ENCODE measurements at regions not wholly inside any gene's neighbourhood (a gene's known extent, or its start where the extent isn't known, plus 50 kb on each side); places are given as distances from the start of the nearest gene placed in this dataset.

- no peaks in the 10 kb centered on the region for H3K9me1 ChIP-seq (ENCODE audit: control insufficient read depth, extremely low read depth, insufficient read depth, low read length)
- FAIRE-seq (no peak), DNase-seq (ENCODE audit: low read depth, low spot score) (no peak)
- no peak overlapping the region for H3K27ac ChIP-seq (ENCODE audit: control insufficient read depth, insufficient read depth, low read length)
- no peak overlapping the region for H3K9ac ChIP-seq (ENCODE audit: control insufficient read depth, extremely low read depth, insufficient read depth, low read length)
- no peaks in the 10 kb centered on the region for H3K27me3 ChIP-seq (ENCODE audit: control insufficient read depth, extremely low read depth, insufficient read depth, low read length)
- TF ChIP-seq EZH2 (IDR thresholded peaks at IDR 0.05; ENCODE audit: low read length) (no peak), CTCF (optimal IDR thresholded peaks at IDR 0.05 in 1 of 3, IDR thresholded peaks at IDR 0.05 in 1 of 3, conservative IDR thresholded peaks at IDR 0.05 in 1 of 3; ENCODE audit: extremely low read depth in 1 of 3, insufficient read depth in 2 of 3, low read length in 3 of 3) (no peak)
- no peaks in the 10 kb centered on the region for H3K36me3 ChIP-seq (ENCODE audit: control insufficient read depth in 2 of 2, extremely low read depth in 1 of 2, insufficient read depth in 2 of 2, low read length in 2 of 2)
- H3K4me1 ChIP-seq (ENCODE audit: control insufficient read depth, extremely low read depth, insufficient read depth, low read length), result no peaks in the 10 kb centered on the region
- H3K4me2 ChIP-seq (ENCODE audit: control insufficient read depth, extremely low read depth, insufficient read depth, low read depth, low read length), result no peak overlapping the region
- no peaks in the 10 kb centered on the region for H3K79me2 ChIP-seq (ENCODE audit: control insufficient read depth, insufficient read depth, low read length)
- H4K20me1 ChIP-seq (ENCODE audit: control insufficient read depth, extremely low read depth, insufficient read depth, low read length), result no peaks in the 10 kb centered on the region
- dilution Hi-C loops (cut with MboI; ENCODE audit: extremely low pct_ligation_motif_present, low sequenced_read_pairs), result no loop called here
- H3K4me3 ChIP-seq (ENCODE audit: control insufficient read depth in 2 of 3, extremely low read depth in 1 of 3, insufficient read depth in 2 of 3, low read depth in 1 of 3, low read length in 3 of 3), result no peak overlapping the region
- H2AFZ ChIP-seq (ENCODE audit: control insufficient read depth, low read length), result no peak overlapping the region
- H3K9me3 ChIP-seq (ENCODE audit: control insufficient read depth, low read depth, low read length), result no peaks in the 10 kb centered on the region
Measured at GRCh38 chr9:105968811-105969466, 274.6 kb downstream of the TMEM38B start.

GRCh38 chr9:105969636-105970035, 275.3 kb downstream of the TMEM38B start:
- Histone ChIP-seq H2AFZ (ENCODE audit: control insufficient read depth, low read length) (no peak overlapping the region), H3K9me3 (ENCODE audit: control insufficient read depth, low read depth, low read length) (no peaks in the 10 kb centered on the region), H3K4me3 (ENCODE audit: control insufficient read depth in 2 of 3, extremely low read depth in 1 of 3, insufficient read depth in 2 of 3, low read depth in 1 of 3, low read length in 3 of 3) (no peak overlapping the region), H3K27ac (ENCODE audit: control insufficient read depth, insufficient read depth, low read length) (no peak overlapping the region), H3K4me2 (ENCODE audit: control insufficient read depth, extremely low read depth, insufficient read depth, low read depth, low read length) (no peak overlapping the region), H4K20me1 (ENCODE audit: control insufficient read depth, extremely low read depth, insufficient read depth, low read length) (no peaks in the 10 kb centered on the region), H3K36me3 (ENCODE audit: control insufficient read depth in 2 of 2, extremely low read depth in 1 of 2, insufficient read depth in 2 of 2, low read length in 2 of 2) (no peaks in the 10 kb centered on the region), H3K27me3 (ENCODE audit: control insufficient read depth, extremely low read depth, insufficient read depth, low read length) (no peaks in the 10 kb centered on the region), H3K9me1 (ENCODE audit: control insufficient read depth, extremely low read depth, insufficient read depth, low read length) (no peaks in the 10 kb centered on the region), H3K9ac (ENCODE audit: control insufficient read depth, extremely low read depth, insufficient read depth, low read length) (no peak overlapping the region), H3K4me1 (ENCODE audit: control insufficient read depth, extremely low read depth, insufficient read depth, low read length) (no peaks in the 10 kb centered on the region), H3K79me2 (ENCODE audit: control insufficient read depth, insufficient read depth, low read length) (no peaks in the 10 kb centered on the region)
- DNase-seq (ENCODE audit: low read depth, low spot score), result no peak
- dilution Hi-C loops (cut with MboI; ENCODE audit: extremely low pct_ligation_motif_present, low sequenced_read_pairs), result no loop called here
- no peak for TF ChIP-seq CTCF (optimal IDR thresholded peaks at IDR 0.05 in 1 of 3, IDR thresholded peaks at IDR 0.05 in 1 of 3, conservative IDR thresholded peaks at IDR 0.05 in 1 of 3; ENCODE audit: extremely low read depth in 1 of 3, insufficient read depth in 2 of 3, low read length in 3 of 3)
- no peak for TF ChIP-seq EZH2 (IDR thresholded peaks at IDR 0.05; ENCODE audit: low read length)
- no peak for FAIRE-seq
